ENCODE measurements at regions not wholly inside any gene's neighbourhood (a gene's known extent, or its start where the extent isn't known, plus 50 kb on each side); places are given as distances from the start of the nearest gene placed in this dataset.

GRCh38 chr11:104792861-104793260 is 105.4 kb downstream of the CASP12 start:
- TF ChIP-seq, protein P1, sequence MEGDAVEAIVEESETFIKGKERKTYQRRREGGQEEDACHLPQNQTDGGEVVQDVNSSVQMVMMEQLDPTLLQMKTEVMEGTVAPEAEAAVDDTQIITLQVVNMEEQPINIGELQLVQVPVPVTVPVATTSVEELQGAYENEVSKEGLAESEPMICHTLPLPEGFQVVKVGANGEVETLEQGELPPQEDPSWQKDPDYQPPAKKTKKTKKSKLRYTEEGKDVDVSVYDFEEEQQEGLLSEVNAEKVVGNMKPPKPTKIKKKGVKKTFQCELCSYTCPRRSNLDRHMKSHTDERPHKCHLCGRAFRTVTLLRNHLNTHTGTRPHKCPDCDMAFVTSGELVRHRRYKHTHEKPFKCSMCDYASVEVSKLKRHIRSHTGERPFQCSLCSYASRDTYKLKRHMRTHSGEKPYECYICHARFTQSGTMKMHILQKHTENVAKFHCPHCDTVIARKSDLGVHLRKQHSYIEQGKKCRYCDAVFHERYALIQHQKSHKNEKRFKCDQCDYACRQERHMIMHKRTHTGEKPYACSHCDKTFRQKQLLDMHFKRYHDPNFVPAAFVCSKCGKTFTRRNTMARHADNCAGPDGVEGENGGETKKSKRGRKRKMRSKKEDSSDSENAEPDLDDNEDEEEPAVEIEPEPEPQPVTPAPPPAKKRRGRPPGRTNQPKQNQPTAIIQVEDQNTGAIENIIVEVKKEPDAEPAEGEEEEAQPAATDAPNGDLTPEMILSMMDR (conservative IDR thresholded peaks at IDR 0.05 in 1 of 2, IDR thresholded peaks at IDR 0.05 in 1 of 2; ENCODE audit: extremely low read depth in 1 of 2, insufficient read depth in 1 of 2, low read depth in 1 of 2, low read length in 2 of 2), result no peak
- TF ChIP-seq EZH2 (IDR thresholded peaks at IDR 0.05; ENCODE audit: borderline replicate concordance, low read length), result no peak
